Urinary bladder (tissue), 3 donors: ENCODE measurements at regions not wholly inside any gene's neighbourhood (a gene's known extent, or its start where the extent isn't known, plus 50 kb on each side); places are given as distances from the start of the nearest gene placed in this dataset.

Experiments used
- DNase-seq: peaks from one replicate; pipeline ENCODE4 v3.0.0-alpha.2; 2015; ENCODE audit errors: extremely low spot score
- H3K27ac ChIP-seq: one replicate; pipeline ENCODE4 v1.5.1; 2013; ENCODE audit warnings: low read depth, mild to moderate bottlenecking, moderate library complexity
- H3K36me3 ChIP-seq: one replicate; pipeline ENCODE4 v1.6.1; 2013; ENCODE audit warnings: mild to moderate bottlenecking, moderate library complexity; ENCODE audit not compliant: insufficient read depth
- H3K4me1 ChIP-seq: one replicate; pipeline ENCODE4 v1.6.1; 2013; ENCODE audit warnings: mild to moderate bottlenecking, moderate library complexity; ENCODE audit not compliant: insufficient read depth
- H3K4me3 ChIP-seq: one replicate; pipeline ENCODE4 v1.5.1; 2013; ENCODE audit warnings: low read depth, low read length
- WGBS: extraction: QIAGEN DNeasy Blood & Tissue Kit; methylation state at CpG from one replicate; pipeline ENCODE4 v1.1.7; 2013; 5-methylcytosine and 5-hydroxymethylcytosine counted together
- donor health status: healthy with polysubstance abuse.
- donor health status: healthy.

- no peak for DNase-seq
- WGBS: 88% methylated on average over 4 of the region's 4 CpGs
- H3K4me3 ChIP-seq: no peak overlapping the region
Observed at GRCh38 chr12:45561488-45561887, 168.0 kb upstream of the ARID2 start.

GRCh38 chr12:45565590-45565989 lies 163.9 kb upstream of the ARID2 start:
- Histone ChIP-seq H3K27ac (no peak overlapping the region), H3K4me3 (no peak overlapping the region), H3K4me1 (no peaks in the 10 kb centered on the region), H3K36me3 (peaks cover 1% of the 10 kb centered on the region)
- DNase-seq: no peak

More at GRCh38 chr12:45561488-45561887, 168.0 kb upstream of the ARID2 start:
- Histone ChIP-seq H3K27ac (no peak overlapping the region), H3K4me1 (no peaks in the 10 kb centered on the region), H3K36me3 (no peaks in the 10 kb centered on the region)

GRCh38 chr12:45566257-45566656 lies 163.2 kb upstream of the ARID2 start:
- whole genome bisulfite sequencing: 93% methylated on average over 2 of the region's 2 CpGs
- DNase-seq: no peak
- Histone ChIP-seq H3K4me3 (no peak overlapping the region), H3K36me3 (peaks cover 1% of the 10 kb centered on the region), H3K4me1 (no peaks in the 10 kb centered on the region), H3K27ac (no peak overlapping the region)

GRCh38 chr12:45568808-45569207 lies 160.7 kb upstream of the ARID2 start:
- 79% methylated on average over 4 of the region's 4 CpGs for WGBS

DNA sequence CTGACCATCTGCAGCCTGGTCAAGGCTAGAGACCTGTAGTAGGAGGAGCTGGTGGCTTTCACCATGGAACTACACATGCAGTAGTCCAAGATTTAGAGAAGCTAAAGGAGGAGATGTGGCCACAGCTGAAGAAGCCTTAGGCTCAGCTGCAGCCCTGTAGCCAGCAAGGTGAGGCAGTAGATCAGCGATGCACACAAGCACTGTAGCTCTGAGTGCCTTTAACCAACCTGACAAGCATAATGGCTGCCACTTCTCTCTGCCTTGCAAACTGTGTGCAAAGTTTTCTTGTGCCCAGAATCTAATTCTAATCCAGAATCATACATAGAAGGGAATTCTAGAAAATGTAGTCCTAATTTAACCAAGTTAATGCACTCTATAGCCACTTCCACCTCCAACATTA lies 159.0 kb upstream of the ARID2 start:
- no peak for DNase-seq
- Histone ChIP-seq H3K4me1 (no peaks in the 10 kb centered on the region), H3K27ac (no peak overlapping the region), H3K36me3 (peaks cover 1% of the 10 kb centered on the region), H3K4me3 (no peak overlapping the region)
- WGBS: 100% methylated on average over 1 of the region's 1 CpG

More at GRCh38 chr12:45568808-45569207, 160.7 kb upstream of the ARID2 start:
- Histone ChIP-seq H3K36me3 (peaks cover 1% of the 10 kb centered on the region), H3K4me3 (no peak overlapping the region), H3K27ac (no peak overlapping the region), H3K4me1 (no peaks in the 10 kb centered on the region)
- no peak for DNase-seq

- H3K27ac ChIP-seq: no peak overlapping the region
- DNase-seq: no peak
- WGBS: 88% methylated on average over 1 of the region's 1 CpG
- peaks cover 1% of the 10 kb centered on the region for H3K36me3 ChIP-seq
- H3K4me3 ChIP-seq: no peak overlapping the region
- H3K4me1 ChIP-seq: no peaks in the 10 kb centered on the region
Observed at GRCh38 chr12:45572114-45572513, 157.4 kb upstream of the ARID2 start.

- no peak for DNase-seq
- Histone ChIP-seq H3K27ac (no peak overlapping the region), H3K4me3 (no peak overlapping the region), H3K4me1 (no peaks in the 10 kb centered on the region), H3K36me3 (no peaks in the 10 kb centered on the region)
Observed at GRCh38 chr12:45575417-45575816, 154.1 kb upstream of the ARID2 start.

DNA sequence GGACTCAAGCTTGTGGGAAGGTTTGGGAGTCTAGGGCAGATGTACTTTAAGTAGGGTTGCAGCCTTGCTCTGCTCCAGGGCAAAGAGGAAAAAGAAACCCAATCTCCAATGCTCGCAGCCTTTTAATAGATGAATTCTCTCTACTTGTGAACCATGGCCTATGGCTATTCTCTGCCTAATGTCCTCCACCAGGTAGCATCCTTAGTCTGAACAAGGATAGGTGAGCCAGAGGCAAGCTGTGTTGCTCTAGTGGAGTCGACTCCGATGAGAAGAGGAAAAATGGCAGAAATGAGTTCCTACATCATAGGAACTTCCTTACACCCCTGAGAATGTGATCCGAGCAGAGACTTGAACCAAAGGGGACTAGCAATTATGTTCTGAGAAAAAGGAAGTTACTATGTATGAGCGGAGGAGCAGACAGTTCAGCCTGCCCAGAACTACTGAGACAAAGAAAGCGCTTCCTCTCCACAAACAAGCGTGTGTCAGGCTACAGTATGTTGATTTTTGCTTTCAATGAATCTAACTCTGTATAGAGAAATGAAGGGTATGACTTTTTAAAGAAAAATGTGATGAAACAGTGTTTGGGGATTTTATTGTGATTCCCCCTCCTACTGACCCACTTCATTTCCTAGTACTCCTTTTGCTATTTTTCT lies 153.6 kb upstream of the ARID2 start:
- no peak for DNase-seq
- Histone ChIP-seq H3K4me1 (no peaks in the 10 kb centered on the region), H3K36me3 (no peaks in the 10 kb centered on the region), H3K4me3 (no peak overlapping the region), H3K27ac (no peak overlapping the region)
- 67% methylated on average over 7 of the region's 7 CpGs for WGBS

- DNase-seq: no peak
- Histone ChIP-seq H3K36me3 (no peaks in the 10 kb centered on the region), H3K4me3 (no peak overlapping the region), H3K27ac (no peak overlapping the region), H3K4me1 (no peaks in the 10 kb centered on the region)
- 93% methylated on average over 3 of the region's 3 CpGs for WGBS
Observed at GRCh38 chr12:45577844-45578399, 151.6 kb upstream of the ARID2 start.

DNA sequence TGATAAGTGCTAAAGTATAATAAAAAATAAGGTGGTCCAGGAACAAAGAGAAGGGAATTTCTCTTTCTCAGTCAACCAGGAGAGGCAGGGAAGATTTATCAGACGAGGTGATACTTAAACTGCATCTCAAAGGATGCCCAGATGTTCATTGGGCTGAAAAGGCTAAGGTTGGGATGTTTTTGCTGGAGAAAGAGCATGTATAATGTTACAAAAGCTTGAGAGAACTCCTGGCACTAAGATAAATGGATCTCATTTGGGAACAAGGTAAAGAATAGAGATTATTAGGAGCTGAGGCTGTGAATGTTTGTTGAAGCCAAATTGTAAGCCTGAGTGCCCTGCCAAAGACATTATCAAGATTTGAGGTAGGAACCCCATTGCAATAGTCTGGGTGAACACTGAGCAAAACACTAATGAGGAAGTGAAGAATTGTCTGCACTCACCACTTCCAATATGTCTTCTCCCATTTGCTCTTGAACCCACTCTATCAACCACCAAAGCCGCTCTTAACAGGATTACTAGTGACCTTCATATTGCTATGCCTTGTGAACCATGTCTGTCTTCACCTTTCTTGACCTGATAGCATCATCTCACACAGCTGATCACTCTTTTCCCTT lies 149.0 kb upstream of the ARID2 start:
- Histone ChIP-seq H3K4me3 (no peak overlapping the region), H3K27ac (no peak overlapping the region), H3K36me3 (no peaks in the 10 kb centered on the region), H3K4me1 (no peaks in the 10 kb centered on the region)
- no peak for DNase-seq
- WGBS: 84% methylated on average over 2 of the region's 2 CpGs

DNA sequence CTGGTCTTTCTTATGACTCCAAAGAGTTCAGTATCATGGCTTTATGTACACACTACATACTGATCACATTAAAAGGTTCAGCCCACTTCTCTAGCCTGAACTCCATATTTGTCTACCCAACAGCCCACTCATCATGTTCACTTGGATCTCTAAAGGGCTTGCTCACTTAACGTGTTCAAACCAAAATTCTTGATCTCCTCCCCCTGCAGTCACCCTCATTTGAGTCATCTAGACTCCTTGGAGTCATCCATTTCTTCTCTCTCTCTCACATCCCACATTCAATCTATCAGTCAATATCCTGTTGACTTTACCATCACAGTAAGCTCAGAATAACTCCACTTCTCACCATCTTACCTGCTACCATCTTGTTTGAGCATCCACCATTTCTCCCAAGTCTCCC lies 148.4 kb upstream of the ARID2 start:
- Histone ChIP-seq H3K4me1 (no peaks in the 10 kb centered on the region), H3K36me3 (no peaks in the 10 kb centered on the region), H3K27ac (no peak overlapping the region), H3K4me3 (no peak overlapping the region)
- WGBS: 91% methylated on average over 1 of the region's 1 CpG
- no peak for DNase-seq

DNA sequence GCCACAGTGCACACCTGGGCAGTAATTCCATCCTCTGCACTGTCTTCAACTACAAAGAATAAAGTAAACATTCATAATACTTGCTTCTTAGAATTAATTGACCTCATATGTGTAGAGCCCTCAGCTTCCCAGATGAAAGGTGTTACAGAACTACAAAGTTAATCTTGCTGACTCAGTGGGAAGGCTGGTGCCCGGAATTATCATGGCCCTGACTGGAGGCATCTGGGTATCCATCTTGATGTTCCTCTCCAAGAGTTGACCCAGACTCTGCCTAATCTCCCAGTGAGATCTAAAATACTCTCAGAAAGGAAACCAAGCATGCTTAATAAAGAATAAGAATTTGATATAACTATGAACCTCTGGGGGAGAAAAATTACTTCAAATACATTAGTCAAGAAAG lies 147.0 kb upstream of the ARID2 start:
- WGBS: 68% methylated on average over 1 of the region's 1 CpG
- no peak overlapping the region for H3K4me3 ChIP-seq
- no peaks in the 10 kb centered on the region for H3K36me3 ChIP-seq
- no peak for DNase-seq
- H3K27ac ChIP-seq: no peak overlapping the region
- no peaks in the 10 kb centered on the region for H3K4me1 ChIP-seq

- peak; percentile 31 for DNase-seq
- 19% methylated on average over 8 of the region's 8 CpGs for WGBS
- Histone ChIP-seq H3K27ac (no peak overlapping the region), H3K4me1 (no peaks in the 10 kb centered on the region), H3K4me3 (no peak overlapping the region), H3K36me3 (no peaks in the 10 kb centered on the region)
Observed at GRCh38 chr12:45582986-45583659, 146.4 kb upstream of the ARID2 start.

DNA sequence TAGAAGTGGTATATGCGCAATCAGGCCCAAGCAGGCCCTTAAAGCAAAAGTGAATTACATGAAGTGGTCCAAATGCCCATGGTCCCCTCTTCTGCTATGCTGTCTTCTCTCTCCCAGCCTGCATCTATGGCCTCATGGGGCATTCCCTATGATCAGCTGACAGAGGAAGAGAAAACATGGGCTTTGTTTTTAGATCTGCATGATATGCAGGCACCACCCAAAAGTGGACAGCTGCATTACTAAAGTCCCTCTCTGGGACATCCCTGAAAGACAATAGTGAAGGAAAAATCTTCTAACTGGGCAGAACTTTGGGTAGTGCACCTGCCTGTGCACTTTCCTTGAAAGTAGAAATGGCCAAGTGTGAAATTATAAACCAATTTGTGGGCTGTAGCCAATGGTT lies 145.2 kb upstream of the ARID2 start:
- H3K4me1 ChIP-seq: no peaks in the 10 kb centered on the region
- no peaks in the 10 kb centered on the region for H3K36me3 ChIP-seq
- H3K4me3 ChIP-seq: no peak overlapping the region
- DNase-seq: no peak
- 96% methylated on average over 1 of the region's 1 CpG for WGBS
- H3K27ac ChIP-seq: no peak overlapping the region
